ENCODE measurements at regions not wholly inside any gene's neighbourhood (a gene's known extent, or its start where the extent isn't known, plus 50 kb on each side); places are given as distances from the start of the nearest gene placed in this dataset.

GRCh38 chr3:1534252-1534651 is 441.4 kb downstream of the CNTN6 start:
- no peak overlapping the region for H3K4me3 Mint-ChIP-seq
- Histone ChIP-seq H3K4me2 (replicated peaks; ENCODE audit: extremely low read depth, low read length, poor library complexity, severe bottlenecking) (no peak overlapping the region), H3K9ac (ENCODE audit: insufficient read depth, low read length, poor library complexity, severe bottlenecking) (no peak overlapping the region), H3K36me3 (replicated peaks in 1 of 2; ENCODE audit: control insufficient read depth in 1 of 2, insufficient read depth in 2 of 2, low read length in 2 of 2) (no peaks in the 10 kb centered on the region), H3K4me3 (replicated peaks in 1 of 3; ENCODE audit: low read depth in 2 of 3, low read length in 3 of 3) (no peak overlapping the region), H4K20me1 (ENCODE audit: insufficient read depth, low read length) (no peaks in the 10 kb centered on the region), H2AFZ (ENCODE audit: insufficient read depth, low read depth, low read length, poor library complexity, severe bottlenecking) (no peak overlapping the region), H3K9me3 (replicated peaks in 1 of 2; ENCODE audit: control insufficient read depth in 1 of 2, insufficient read depth in 1 of 2, low read length in 2 of 2) (peaks cover 7 to 34% of the 10 kb centered on the region in 2 donors), H3K27me3 (ENCODE audit: control insufficient read depth in 2 of 2, insufficient read depth in 2 of 2, low read length in 2 of 2) (no peaks in the 10 kb centered on the region), H3K79me2 (ENCODE audit: insufficient read depth, low read length) (no peaks in the 10 kb centered on the region), H3K27ac (ENCODE audit: low read depth in 1 of 2, low read length in 2 of 2) (no peak overlapping the region), H3K4me1 (ENCODE audit: control insufficient read depth in 1 of 2, insufficient read depth in 2 of 2, low read length in 2 of 2) (no peaks in the 10 kb centered on the region)
- TF ChIP-seq CTCF (IDR thresholded peaks at IDR 0.05): no peak
- intact Hi-C loops (cut with micrococcal nuclease): no loop called here
- H3K27me3 Mint-ChIP-seq (ENCODE audit: low read depth in 3 of 3): no peaks in the 10 kb centered on the region
- no peaks in the 10 kb centered on the region for H3K4me1 Mint-ChIP-seq
- WGBS (ENCODE audit: insufficient coverage): 78% methylated on average over 3 of the region's 3 CpGs
- peaks cover 3 to 15% (median 6%) of the 10 kb centered on the region in 7 donors for H3K9me3 Mint-ChIP-seq
- no peak for DNase-seq
- no peak overlapping the region for H3K27ac Mint-ChIP-seq
- H3K36me3 Mint-ChIP-seq: no peaks in the 10 kb centered on the region

DNA sequence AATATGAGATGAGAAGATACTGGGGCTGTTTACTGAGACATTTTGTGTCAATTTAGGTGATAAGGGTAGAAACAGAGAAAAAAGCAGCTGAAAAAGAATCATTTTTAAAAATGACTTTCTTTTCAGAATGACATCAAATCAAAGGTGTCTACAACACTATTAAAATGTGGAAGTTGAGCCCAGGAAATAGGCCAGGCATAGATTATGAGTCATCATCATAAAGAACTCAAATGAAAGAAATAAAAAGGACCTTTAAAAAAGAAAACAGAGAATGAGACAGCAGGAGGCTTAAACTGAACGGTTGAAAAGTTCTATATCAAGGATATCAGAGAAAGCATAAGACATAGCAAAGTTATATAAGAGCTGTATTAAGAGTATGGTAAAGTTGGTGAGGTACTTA is 442.5 kb downstream of the CNTN6 start:
- no peak for DNase-seq
- Histone ChIP-seq H3K4me1 (ENCODE audit: control insufficient read depth in 1 of 2, insufficient read depth in 2 of 2, low read length in 2 of 2) (no peaks in the 10 kb centered on the region), H3K27ac (ENCODE audit: low read depth in 1 of 2, low read length in 2 of 2) (no peak overlapping the region), H3K4me3 (replicated peaks in 1 of 3; ENCODE audit: low read depth in 2 of 3, low read length in 3 of 3) (no peak overlapping the region), H3K27me3 (ENCODE audit: control insufficient read depth in 2 of 2, insufficient read depth in 2 of 2, low read length in 2 of 2) (no peaks in the 10 kb centered on the region), H3K9ac (ENCODE audit: insufficient read depth, low read length, poor library complexity, severe bottlenecking) (no peak overlapping the region), H2AFZ (ENCODE audit: insufficient read depth, low read depth, low read length, poor library complexity, severe bottlenecking) (no peak overlapping the region), H4K20me1 (ENCODE audit: insufficient read depth, low read length) (no peaks in the 10 kb centered on the region), H3K79me2 (ENCODE audit: insufficient read depth, low read length) (no peaks in the 10 kb centered on the region), H3K9me3 (replicated peaks in 1 of 2; ENCODE audit: control insufficient read depth in 1 of 2, insufficient read depth in 1 of 2, low read length in 2 of 2) (peaks cover 7 to 34% of the 10 kb centered on the region in 2 donors), H3K36me3 (replicated peaks in 1 of 2; ENCODE audit: control insufficient read depth in 1 of 2, insufficient read depth in 2 of 2, low read length in 2 of 2) (no peaks in the 10 kb centered on the region), H3K4me2 (replicated peaks; ENCODE audit: extremely low read depth, low read length, poor library complexity, severe bottlenecking) (no peak overlapping the region)
- no peak for TF ChIP-seq CTCF (IDR thresholded peaks at IDR 0.05)
- Mint-ChIP-seq H3K27ac (no peak overlapping the region), H3K9me3 (peaks cover 3 to 15% (median 6%) of the 10 kb centered on the region in 7 donors), H3K36me3 (no peaks in the 10 kb centered on the region), H3K4me3 (no peak overlapping the region), H3K4me1 (no peaks in the 10 kb centered on the region), H3K27me3 (ENCODE audit: low read depth in 3 of 3) (no peaks in the 10 kb centered on the region)
- WGBS (ENCODE audit: insufficient coverage): 29% methylated on average over 1 of the region's 1 CpG
- intact Hi-C loops (cut with micrococcal nuclease): no loop called here
